Spinal cord (tissue), 9 donors: ENCODE measurements at regions not wholly inside any gene's neighbourhood (a gene's known extent, or its start where the extent isn't known, plus 50 kb on each side); places are given as distances from the start of the nearest gene placed in this dataset.
A peak's percentile ranks its signal among the peaks of the same experiment; 100 is the strongest.

Experiments used
- DNase-seq, 6 donors: peaks; one replicate each; pipeline versions ENCODE4 v3.0.0 to v3.0.0-alpha.2; 2013 to 2015; ENCODE audit warnings: low spot score in 6 of 6, low read depth in 4 of 6
- H3K27ac ChIP-seq: one replicate; pipeline ENCODE4 v1.5.1; 2013; ENCODE audit warnings: low read depth, low read length, control low read depth
- H3K27me3 ChIP-seq: one replicate; pipeline ENCODE4 v1.6.1; 2013; ENCODE audit warnings: low read length; ENCODE audit not compliant: control insufficient read depth, insufficient read depth
- H3K36me3 ChIP-seq: one replicate; pipeline ENCODE4 v1.6.1; 2013; ENCODE audit warnings: low read length; ENCODE audit not compliant: control insufficient read depth, insufficient read depth
- H3K4me1 ChIP-seq: one replicate; pipeline ENCODE4 v1.6.1; 2013; ENCODE audit warnings: low read length; ENCODE audit not compliant: control insufficient read depth, insufficient read depth
- H3K4me3 ChIP-seq: one replicate; pipeline ENCODE4 v1.5.1; 2013; ENCODE audit warnings: low read depth, low read length, control low read depth
- H3K9me3 ChIP-seq: one replicate; pipeline ENCODE4 v1.6.1; 2013; ENCODE audit warnings: low read length; ENCODE audit not compliant: control insufficient read depth, insufficient read depth
- WGBS: methylation state at CpG from one replicate; pipeline ENCODE4 v1.1.5; 2013; ENCODE audit warnings: missing lambda C conversion rate; ENCODE audit not compliant: insufficient coverage; 5-methylcytosine and 5-hydroxymethylcytosine counted together
- donor health status: healthy.

DNA sequence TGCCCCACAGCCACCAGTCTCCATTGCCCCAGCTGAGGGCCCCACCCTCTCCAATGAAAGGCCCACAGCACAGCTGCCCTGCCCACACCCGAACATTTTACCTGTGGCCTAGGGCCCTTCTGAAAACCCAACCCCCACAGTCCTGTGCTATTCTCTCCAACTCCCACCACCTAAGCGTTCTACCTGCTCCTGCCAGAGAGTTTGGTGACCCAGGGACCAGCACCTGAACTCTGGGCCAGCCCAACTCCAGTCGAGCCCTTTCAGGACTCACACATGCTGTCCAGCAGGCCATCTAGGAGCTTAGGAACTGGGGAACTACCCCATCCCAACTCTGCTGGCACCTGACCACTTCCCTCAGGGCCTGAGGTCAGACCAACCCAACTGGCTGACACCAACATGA, 562.3 kb downstream of the DNAH5 start:
- Histone ChIP-seq H3K36me3 (no peaks in the 10 kb centered on the region), H3K9me3 (peaks cover 2% of the 10 kb centered on the region), H3K4me1 (no peaks in the 10 kb centered on the region), H3K27ac (no peak overlapping the region), H3K27me3 (no peaks in the 10 kb centered on the region), H3K4me3 (no peak overlapping the region)
- WGBS: 84% methylated on average over 3 of the region's 3 CpGs
- no peak for DNase-seq

DNA sequence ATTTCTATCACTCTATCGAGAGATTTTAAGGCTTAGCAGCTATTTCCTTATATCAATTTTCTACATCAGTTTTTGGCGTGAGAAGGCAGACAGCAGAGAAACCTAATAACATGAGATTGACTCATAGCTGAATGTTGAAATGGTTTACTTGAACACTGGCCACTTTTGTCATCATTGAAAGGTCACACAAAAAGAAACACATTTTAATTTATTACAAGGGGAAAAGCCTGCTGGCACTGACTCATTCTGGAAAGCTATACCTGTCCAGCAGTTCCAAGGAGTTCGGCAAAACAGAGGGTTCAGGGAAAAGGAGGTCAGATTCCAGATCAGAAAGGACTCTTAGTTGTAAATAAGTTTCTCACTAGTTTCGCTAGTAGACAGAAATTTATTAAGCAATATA, 566.4 kb downstream of the DNAH5 start:
- Histone ChIP-seq H3K27me3 (no peaks in the 10 kb centered on the region), H3K9me3 (no peaks in the 10 kb centered on the region), H3K4me3 (no peak overlapping the region), H3K27ac (no peak overlapping the region), H3K36me3 (no peaks in the 10 kb centered on the region), H3K4me1 (no peaks in the 10 kb centered on the region)
- WGBS: no CpG with 5 or more reads among the region's 4 CpGs
- DNase-seq: no peak

DNA sequence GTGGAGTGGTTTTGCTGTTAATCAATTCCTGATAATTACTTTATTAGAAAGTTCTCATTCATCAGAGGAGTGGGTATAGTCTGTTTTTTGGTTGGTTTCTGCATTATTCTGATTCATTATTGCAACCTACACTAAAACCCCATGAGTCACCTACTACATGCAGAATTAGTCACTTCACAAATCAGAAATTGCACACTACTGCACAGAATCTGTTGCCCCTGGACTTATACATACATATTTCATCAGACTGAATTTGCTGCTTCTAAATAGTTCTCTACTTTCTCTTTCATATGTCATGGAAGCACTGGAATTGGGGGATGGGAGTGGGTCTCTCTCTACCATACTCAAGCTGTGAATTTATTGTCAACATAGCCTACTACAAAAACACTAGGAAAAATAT, 585.1 kb downstream of the DNAH5 start:
- no peaks in the 10 kb centered on the region for H3K9me3 ChIP-seq

DNA sequence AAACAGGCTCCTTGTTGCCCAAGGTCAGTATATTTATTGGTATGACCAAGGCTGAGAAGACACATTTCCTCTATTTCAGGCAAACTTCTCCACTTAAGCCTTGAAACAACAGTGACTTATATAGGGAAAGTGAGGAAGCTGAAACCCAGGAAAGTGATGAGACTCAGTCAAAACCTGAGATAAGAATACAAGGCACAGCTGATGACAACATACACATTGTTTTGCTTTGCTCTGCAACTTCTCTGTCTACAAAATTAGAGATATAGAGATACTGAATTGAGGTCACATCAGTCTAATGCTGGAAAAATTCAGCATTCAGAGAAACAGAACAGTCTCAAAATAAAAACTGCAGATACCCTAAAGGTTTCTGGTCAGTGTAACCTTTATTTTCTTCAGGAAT, 586.1 kb downstream of the DNAH5 start:
- Histone ChIP-seq H3K9me3 (no peaks in the 10 kb centered on the region), H3K4me1 (no peaks in the 10 kb centered on the region), H3K4me3 (no peak overlapping the region), H3K27me3 (no peaks in the 10 kb centered on the region), H3K36me3 (no peaks in the 10 kb centered on the region), H3K27ac (no peak overlapping the region)
- no peak for DNase-seq

More for the DNA sequence above, 585.1 kb downstream of the DNAH5 start:
- Histone ChIP-seq H3K4me1 (no peaks in the 10 kb centered on the region), H3K36me3 (no peaks in the 10 kb centered on the region), H3K27me3 (no peaks in the 10 kb centered on the region), H3K4me3 (no peak overlapping the region), H3K27ac (no peak overlapping the region)
- no peak for DNase-seq

DNA sequence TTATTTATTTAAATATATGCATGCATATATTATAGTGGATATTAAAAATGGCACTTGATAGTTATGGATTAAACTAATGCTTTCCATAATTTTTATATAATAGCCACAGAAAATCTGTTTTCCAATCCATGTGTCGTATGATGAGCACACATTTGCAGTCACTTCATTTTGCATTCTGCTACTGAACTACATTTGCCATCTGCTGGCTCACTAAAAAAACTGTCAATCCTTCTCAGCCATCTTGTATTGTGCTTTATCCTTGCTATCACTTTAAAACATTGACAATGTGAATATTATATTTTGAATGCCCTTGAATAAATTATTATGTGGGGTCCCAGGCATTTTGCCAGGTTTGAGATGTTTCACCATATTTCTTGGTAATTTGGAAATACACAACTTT, 586.6 kb downstream of the DNAH5 start:
- Histone ChIP-seq H3K9me3 (no peaks in the 10 kb centered on the region), H3K4me1 (no peaks in the 10 kb centered on the region), H3K4me3 (no peak overlapping the region), H3K27me3 (no peaks in the 10 kb centered on the region), H3K36me3 (no peaks in the 10 kb centered on the region), H3K27ac (no peak overlapping the region)
- peak in 2 of 6 donors; percentile 75 to 78 for DNase-seq
- no CpG with 5 or more reads among the region's 1 CpG for WGBS

DNA sequence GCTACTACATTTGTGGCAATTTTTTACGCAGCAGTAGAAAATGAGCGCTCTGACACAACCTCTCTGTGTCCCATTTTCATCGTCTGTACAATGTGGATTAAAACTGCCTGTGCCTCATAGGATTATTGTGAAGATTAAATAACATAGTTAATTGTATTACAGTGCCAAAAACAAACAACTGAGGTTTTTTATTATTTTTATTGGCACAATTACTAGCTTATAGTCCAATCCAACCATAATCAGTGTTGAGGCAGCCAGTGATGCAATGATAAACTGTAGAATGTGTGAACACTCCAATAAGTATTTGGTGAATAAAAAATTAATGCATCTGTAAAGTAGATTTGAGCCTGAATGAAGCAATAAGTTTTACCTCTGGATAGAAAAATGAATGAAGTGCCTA, 588.3 kb downstream of the DNAH5 start:
- Histone ChIP-seq H3K4me3 (no peak overlapping the region), H3K4me1 (no peaks in the 10 kb centered on the region)
- no peak for DNase-seq

DNA sequence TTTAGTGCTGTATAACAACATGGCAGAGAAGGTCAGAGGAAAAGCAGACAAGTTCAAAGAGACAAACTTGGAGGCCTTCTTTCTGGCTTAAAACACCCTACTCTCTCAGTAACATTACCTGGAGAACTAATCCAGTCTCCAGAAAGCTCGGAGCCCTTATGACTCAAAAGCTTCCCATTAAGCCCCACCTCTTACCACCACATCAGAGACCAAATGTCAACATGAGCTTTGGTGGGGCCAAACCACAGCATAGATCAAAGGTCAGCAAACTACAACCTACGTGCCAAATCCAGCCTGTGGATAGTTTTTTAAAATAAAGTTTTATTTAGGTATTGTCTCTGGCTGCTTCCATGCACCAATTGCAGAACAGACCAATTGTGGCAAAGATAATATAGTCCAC, 589.9 kb downstream of the DNAH5 start:
- Histone ChIP-seq H3K9me3 (no peaks in the 10 kb centered on the region), H3K27ac (no peak overlapping the region), H3K36me3 (no peaks in the 10 kb centered on the region), H3K27me3 (no peaks in the 10 kb centered on the region), H3K4me3 (no peak overlapping the region), H3K4me1 (no peaks in the 10 kb centered on the region)
- WGBS: 91% methylated on average over 1 of the region's 2 CpGs
- no peak for DNase-seq

More for the DNA sequence above, 588.3 kb downstream of the DNAH5 start:
- H3K9me3 ChIP-seq: no peaks in the 10 kb centered on the region
- H3K27ac ChIP-seq: no peak overlapping the region
- no CpG with 5 or more reads among the region's 3 CpGs for WGBS
- no peaks in the 10 kb centered on the region for H3K27me3 ChIP-seq
- no peaks in the 10 kb centered on the region for H3K36me3 ChIP-seq

DNA sequence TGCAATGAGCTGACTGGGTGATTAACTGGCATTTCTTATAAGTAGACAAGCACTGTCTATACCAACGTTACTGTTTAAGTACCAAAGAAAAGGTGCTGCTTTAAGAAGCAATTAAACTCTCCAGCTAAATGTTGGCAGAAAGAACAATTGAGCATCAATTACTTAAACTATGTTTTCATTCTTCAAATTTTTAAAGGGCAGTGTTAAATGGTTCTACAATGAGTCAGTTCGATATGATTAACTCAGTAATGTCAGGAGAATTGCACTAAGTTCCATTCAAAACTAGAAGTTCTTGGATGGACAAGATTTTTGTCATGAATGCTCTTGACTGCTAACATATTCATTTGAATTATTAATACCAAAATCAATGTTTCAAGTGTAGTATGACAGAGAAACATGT, 593.7 kb downstream of the DNAH5 start:
- H3K4me3 ChIP-seq: no peak overlapping the region
- no peak for DNase-seq
- no peak overlapping the region for H3K27ac ChIP-seq
- no CpG with 5 or more reads among the region's 2 CpGs for WGBS
- H3K27me3 ChIP-seq: no peaks in the 10 kb centered on the region
- H3K36me3 ChIP-seq: no peaks in the 10 kb centered on the region
- no peaks in the 10 kb centered on the region for H3K9me3 ChIP-seq
- no peaks in the 10 kb centered on the region for H3K4me1 ChIP-seq

DNA sequence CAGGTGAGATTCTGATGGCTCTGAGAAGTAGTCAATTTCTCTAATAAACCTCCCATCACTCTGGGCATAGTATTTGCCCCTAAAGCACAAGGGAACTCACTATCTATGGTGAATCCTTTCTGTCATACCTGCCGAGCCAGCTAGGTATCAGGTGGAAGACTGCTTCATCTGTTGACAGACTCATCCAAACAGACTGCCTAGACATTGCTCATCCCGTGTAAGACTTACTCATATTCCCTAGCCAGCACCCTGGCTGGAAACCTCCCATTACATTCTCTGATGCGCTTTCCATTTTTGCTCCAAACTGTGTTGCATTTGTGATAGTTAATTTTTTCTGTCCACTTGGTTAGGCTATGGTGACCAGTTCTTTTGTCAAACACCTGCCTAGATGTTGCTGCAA, 595.9 kb downstream of the DNAH5 start:
- H3K27me3 ChIP-seq: no peaks in the 10 kb centered on the region
- no peak for DNase-seq
- WGBS: 94% methylated on average over 2 of the region's 3 CpGs
- no peaks in the 10 kb centered on the region for H3K9me3 ChIP-seq
- no peaks in the 10 kb centered on the region for H3K36me3 ChIP-seq
- H3K4me3 ChIP-seq: no peak overlapping the region
- no peak overlapping the region for H3K27ac ChIP-seq
- no peaks in the 10 kb centered on the region for H3K4me1 ChIP-seq

DNA sequence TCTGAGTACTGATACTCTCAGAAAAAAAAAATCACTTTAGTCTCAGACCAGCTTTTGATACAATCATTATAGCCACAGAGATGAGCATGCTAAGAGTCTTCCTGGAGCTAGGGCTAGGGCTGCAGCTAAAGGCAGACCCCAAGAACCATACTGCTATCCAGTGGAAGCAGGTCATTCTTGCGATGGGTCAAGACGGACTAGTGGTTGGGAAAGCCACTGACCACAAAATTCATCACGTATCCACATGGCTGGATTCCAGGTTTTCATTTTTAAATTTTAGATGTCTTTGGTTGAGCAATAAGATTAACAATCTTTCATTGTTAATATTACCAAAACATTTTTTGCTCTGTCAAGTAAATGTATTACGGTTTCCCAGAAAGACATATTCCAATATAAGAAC, 598.1 kb downstream of the DNAH5 start:
- Histone ChIP-seq H3K4me1 (no peaks in the 10 kb centered on the region), H3K4me3 (no peak overlapping the region), H3K9me3 (no peaks in the 10 kb centered on the region), H3K36me3 (no peaks in the 10 kb centered on the region), H3K27me3 (no peaks in the 10 kb centered on the region), H3K27ac (no peak overlapping the region)
- no CpG with 5 or more reads among the region's 4 CpGs for WGBS
- no peak for DNase-seq

DNA sequence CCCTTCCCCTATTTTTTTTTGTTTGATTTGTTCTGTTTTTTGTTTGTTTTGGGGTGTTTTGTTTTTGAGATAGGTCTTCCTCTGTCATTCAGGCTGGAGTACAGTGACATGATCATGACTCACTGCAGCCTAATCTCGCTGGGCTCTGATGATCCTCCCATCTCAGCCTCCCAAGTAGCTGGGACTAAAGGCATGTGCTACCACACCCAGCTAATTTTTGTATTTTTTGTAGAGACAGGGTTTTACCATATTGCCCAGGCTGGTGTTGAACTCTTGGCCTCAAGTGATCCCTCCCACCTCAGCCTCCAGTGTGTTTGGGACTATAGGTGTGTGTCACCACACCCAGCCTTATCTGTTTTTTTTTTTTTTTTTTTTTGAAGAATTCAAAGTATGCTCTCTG, 605.4 kb downstream of the DNAH5 start:
- H3K4me3 ChIP-seq: no peak overlapping the region
- no peaks in the 10 kb centered on the region for H3K27me3 ChIP-seq
- no peaks in the 10 kb centered on the region for H3K36me3 ChIP-seq
- H3K27ac ChIP-seq: no peak overlapping the region
- H3K4me1 ChIP-seq: no peaks in the 10 kb centered on the region
- no peaks in the 10 kb centered on the region for H3K9me3 ChIP-seq
- WGBS: 67% methylated on average over 1 of the region's 1 CpG
- no peak for DNase-seq
